Umbilical cord (tissue), 1 donor: ENCODE measurements at regions not wholly inside any gene's neighbourhood (a gene's known extent, or its start where the extent isn't known, plus 50 kb on each side); places are given as distances from the start of the nearest gene placed in this dataset.
A peak's percentile ranks its signal among the peaks of the same experiment; 100 is the strongest.

Experiments used
- DNase-seq: peaks from one replicate; pipeline ENCODE4 v3.0.0-alpha.2; 2015; ENCODE audit warnings: low spot score

DNA sequence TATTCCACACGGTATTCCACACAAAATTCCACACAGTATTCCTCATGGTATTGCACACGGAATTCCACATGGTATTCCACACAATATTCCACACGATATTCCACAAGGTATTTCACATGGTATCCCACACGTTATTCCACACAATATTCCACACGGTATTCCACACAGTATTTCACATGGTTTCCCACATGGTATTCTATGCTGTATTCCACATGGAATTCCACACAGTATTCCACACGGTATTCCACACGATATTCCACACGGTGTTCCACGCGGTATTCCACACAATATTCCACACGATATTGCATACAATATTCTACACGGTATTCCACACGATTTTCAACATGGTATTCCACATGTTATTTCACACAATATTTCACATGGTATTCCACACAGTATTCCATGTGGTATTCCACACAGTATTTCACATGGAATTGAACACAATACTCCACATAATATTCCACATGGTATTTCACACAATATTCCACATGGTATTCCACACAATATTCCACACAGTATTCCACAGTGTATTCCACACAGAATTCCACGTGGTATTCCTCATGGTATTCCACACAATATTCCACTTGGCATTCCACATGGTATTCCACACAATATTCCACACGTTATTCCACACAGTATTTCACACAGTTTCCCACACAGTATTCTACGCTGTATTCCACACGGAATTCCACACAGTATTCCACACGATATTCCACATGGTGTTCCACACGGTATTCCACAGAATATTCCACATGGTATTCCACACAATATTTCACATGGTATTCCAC is 136.0 kb upstream of the CHST15 start:
- no peak for DNase-seq

DNA sequence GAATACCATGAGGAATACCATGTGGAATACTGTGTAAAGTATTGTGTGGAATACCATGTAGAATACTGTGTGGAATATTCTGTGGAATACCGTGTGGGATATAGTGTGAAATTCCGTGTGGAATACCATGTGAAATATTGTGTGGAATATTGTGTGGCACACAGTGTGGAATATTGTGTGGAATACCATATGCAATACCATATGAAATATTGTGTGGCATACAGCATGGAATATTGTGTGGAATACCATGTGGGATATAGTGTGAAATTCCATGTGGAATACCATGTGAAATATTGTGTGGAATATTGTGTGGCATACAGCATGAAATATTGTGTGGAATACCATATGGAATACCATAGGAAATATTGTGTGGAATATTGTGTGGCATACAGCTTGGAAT is 135.1 kb upstream of the CHST15 start:
- no peak for DNase-seq

GRCh38 chr10:124227988-124228387 is 134.6 kb upstream of the CHST15 start:
- no peak for DNase-seq

- DNase-seq: no peak
Observed at GRCh38 chr10:124227055-124227975, 133.9 kb upstream of the CHST15 start.

- DNase-seq: no peak
Observed at GRCh38 chr10:124226271-124227054, 133.1 kb upstream of the CHST15 start.

- DNase-seq: peak; percentile 13
Observed at GRCh38 chr10:124225467-124226270, 132.3 kb upstream of the CHST15 start.

DNA sequence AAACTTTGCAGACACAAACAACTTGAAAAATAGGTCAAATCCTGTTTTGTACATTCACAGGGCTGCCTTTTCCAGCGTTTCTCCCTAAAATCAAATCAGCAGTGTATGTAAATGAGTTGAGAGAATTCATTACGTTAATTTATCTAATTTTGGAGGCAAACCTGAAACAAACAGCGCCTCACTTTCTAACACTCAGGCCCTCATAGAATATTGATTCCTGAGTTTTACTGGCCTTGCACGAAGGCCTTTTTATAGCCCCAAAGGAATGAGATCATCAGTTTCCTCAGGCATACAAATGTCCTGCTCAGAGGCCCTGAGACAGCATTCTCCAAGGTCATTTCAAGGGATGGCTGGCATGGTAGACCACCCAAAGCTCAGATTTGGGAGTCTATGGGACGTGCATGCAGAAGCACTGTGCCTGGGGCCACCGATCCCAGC is 131.7 kb upstream of the CHST15 start:
- no peak for DNase-seq

DNA sequence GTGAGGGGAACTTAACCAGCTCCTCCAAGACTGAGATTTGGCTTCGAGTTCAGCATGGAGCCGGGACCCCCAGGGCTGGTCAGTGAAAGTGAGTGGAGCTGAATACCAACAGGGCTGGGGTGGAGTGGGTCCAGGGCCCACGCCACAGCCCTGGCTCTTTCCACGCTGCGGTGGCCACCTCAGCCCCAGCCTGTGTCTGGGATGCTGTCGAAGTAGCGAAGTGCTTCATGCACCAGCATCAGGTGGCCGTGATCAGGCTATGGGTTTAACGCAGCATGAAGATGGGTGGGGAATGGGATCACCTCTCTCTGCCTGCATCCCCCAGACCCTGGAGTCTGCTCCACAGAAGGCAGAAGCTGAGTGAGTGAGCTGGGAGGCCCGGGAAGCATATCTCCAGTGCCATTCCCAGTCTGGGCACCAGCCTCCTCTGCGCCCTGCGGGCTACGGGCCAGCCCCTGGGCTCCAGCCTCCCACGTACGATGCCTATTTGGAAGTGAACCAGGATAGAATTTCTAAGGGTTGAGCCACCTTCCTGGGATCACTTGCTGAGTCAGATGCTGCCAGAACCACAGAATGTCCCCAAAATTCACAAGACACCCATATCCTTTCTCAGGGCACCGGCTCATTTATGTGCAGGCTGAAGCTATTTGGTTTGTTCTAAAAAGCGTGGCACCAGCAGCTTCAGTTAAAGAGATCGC is 131.1 kb upstream of the CHST15 start:
- DNase-seq: no peak

- no peak for DNase-seq
Observed at GRCh38 chr10:124223711-124224085, 130.3 kb upstream of the CHST15 start.

DNA sequence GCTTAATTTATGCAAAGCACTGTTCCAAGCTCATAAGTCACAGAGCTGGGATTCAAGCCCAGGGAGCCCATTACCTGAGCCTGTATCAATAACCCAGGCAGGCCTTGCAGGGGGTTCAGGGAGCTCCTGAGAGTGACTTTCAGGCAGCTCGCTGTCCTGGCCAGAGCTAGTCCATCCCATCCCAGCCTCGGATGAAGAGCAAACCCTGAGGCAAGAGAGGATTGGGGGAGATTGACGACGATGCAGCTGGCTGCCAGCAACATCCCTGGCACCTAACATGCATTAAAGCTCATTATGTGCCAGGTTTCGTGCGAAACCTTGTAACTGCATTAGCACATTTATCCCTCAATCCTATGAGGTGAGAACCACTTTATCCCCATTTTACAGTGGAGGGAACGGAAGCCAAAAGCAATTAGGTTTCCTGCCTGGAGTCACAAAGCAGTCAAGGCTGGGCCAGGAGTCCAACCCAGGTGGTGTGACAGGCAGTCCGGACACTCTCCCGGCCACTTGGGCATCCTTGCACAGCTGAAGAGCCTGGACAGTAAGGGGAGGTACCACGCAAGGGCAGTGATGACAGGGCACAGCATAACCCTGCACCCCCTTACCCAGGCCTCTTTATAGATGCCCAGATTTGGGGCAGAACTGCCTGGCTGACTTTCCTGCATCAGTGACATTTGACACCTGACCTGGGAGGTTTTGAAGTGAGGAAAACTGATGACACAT is 129.8 kb upstream of the CHST15 start:
- DNase-seq: no peak

DNA sequence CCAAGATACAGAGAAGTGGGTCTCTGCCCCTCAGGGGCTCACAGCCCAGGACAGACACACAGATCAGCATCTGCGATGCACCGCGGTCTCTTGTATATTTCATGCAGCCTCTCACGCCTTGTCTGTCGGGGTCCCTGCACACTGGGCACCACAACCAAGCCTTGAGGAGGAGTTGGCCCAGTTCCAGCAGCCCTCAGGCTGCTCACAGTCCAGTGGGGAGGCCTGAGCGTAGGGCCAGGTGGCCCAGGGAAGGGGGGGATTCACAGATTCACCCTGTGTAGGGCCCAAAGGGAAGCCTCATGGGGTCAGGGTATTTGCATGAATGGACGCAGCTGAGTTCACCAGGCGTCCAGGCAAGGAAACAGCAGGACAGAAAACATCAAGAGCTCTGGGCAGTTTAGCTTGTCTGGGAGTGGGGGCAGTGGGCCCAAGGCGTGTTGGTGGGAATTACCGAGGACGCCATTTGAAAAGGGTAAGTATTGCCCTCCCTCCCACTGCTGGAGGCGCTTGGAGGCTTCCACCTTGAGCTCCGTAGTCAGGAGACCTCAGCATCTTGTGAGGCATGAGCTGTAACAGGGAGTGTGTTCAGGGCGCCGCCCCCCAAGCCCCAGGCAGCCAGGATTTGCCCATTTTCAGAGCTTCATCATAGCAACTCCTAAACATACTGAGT is 129.1 kb upstream of the CHST15 start:
- DNase-seq: no peak

DNA sequence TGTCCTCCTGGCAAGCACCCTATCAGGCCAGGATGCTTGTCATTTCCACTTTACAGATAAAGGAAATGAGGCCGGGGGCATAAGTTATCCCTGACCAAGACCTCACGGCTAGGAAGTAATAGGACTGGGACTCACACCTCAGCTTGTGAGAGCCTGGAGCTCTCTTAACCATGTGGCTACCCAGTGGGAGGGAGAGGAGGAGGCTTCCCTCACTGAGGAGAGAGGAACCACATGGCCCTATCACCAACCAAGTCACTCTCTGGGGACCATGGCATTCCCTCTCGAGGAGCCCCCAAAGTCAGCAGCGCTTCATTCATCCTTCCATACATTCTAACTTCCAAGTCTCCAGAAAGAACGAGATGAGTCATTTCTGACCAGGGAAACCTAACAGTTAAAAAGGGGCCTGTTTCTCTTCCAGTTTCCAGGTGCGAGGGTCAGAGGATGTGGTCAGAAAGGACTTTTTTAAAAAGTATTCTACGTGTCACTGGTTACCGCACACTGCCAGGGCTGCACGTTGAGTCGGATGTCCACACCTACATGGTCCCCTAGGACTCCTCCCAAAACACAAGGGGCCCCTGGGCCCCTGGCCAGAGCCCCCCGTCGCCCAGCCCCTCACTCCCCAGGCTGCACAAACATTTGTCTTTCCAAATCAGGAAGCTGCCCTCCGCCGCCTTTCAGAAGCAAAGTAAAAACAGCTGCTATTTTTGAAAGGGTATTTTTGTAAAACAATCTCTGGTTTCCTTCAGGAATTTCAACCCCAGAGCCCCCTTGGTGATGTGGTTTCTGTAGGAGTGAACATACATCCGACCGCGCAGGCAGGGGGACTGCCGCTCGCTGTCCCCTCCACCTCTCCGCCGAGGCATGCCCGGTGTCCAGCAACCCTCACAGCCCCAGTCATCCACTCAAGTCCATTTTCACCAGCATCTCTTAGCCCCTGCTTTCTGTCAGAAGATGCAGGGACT is 128.2 kb upstream of the CHST15 start:
- DNase-seq: peak; percentile 15

DNA sequence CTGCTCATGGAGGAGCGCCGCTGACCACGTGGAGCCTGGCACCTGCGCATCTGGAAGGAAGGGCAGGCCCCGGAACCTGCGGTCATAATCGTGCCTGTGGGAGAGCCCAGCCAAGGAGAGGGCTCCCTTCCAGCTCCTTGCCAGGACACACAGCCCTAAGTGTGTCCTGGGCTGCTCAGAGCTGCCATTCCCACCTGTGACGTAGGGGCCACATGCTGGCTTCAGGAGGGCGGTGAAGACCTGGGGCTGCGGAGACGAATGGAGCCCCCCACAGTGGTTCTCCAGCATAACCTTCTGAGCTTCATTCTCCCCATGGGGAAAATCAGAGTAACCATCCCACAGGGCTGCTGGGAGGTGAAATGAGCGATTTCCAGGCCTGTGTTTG is 127.6 kb upstream of the CHST15 start:
- no peak for DNase-seq

DNA sequence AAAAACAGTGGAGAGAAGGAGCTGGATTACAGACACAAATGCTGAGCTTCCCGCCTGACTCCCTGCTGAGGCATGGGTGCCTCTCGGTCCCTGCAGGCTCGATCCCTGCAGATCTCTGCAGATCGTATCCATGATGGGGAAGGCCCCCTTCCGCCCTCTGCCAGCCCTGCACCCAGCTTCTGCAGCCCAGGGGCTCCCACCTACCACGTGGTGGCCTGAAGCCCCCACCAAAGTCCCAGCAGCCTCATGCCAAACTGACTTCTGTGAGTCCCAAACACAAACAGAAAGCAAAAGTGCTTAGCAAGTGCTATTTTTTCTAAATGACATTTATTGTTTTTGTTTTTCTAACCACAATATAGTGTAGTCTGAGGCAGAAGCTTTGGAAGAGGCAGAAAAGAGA is 127.1 kb upstream of the CHST15 start:
- DNase-seq: no peak

DNA sequence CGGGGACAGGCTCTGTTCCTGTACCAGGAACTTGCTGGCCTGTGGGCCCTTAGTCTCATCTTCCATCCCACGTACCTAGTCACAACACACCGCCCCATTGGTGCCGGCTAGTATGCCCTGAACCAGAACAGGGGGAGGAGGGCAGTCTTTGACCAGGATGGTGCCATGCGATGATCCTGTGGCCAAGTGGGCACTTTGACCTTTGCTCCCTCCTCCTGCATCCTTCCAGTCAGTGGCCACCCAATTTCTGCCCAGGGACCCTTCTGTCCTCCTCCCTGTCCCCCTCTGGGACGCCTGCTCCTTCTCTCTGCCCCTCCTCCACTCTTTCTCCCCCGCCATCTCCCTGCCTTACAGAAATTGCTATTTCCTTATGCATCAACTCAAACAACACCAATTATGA is 126.3 kb upstream of the CHST15 start:
- DNase-seq: no peak

GRCh38 chr10:124219062-124219461 is 125.7 kb upstream of the CHST15 start:
- no peak for DNase-seq

GRCh38 chr10:124217906-124218804 is 124.8 kb upstream of the CHST15 start:
- peak; percentile 27 for DNase-seq
